Midbrain (tissue), 1 donor: ENCODE measurements at regions not wholly inside any gene's neighbourhood (a gene's known extent, or its start where the extent isn't known, plus 50 kb on each side); places are given as distances from the start of the nearest gene placed in this dataset.

Source experiments
- DNase-seq: peaks from one replicate; lab custom pipeline; 2025; lab: John Stamatoyannopoulos, UW

DNA sequence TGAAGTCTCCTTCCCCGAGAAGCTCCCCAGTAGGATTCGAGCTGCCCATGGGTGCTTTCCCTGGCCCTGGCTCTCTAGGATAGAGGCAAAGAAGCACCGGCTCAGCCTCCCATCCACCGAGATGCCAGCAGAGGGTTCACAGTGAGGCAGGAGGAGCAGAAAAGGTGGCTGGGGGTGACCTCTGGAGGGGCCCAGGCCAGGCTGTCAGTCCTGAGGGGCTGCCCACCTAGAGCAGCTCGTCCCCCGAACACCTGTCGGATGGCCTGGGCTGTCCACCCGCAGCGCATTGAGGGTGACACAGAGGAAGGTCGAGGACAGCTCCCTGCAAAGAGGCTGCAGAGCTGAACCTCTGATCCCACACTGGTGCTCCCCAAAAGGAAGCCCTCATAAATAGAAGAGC, 167.2 kb upstream of the PPP2R2D start:
- no peak for DNase-seq

DNA sequence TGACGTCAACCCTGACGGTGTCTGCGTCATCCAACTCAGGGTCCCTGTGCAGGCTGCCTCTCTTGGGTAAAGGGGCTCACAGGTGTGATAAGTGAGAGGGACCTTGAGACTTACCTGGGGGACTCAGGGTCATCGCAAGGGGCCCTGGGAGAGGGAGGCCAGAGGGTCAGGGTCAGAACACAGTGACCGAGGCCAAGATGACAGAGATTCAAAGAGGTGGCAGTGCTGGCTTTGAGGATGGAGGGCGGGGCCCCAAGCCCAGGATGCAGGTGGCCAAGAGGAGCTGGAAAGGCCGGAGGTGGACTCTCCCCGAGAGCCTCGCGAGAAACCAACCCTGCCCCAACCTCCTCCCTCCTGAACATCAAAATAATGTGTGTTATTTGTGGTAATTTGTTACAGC, 165.2 kb upstream of the PPP2R2D start:
- DNase-seq = no peak

GRCh38 chr10:131736321-131736980, 164.4 kb upstream of the PPP2R2D start:
- no peak for DNase-seq

GRCh38 chr10:131737543-131738395, 163.0 kb upstream of the PPP2R2D start:
- DNase-seq = no peak

GRCh38 chr10:131738396-131738735, 162.4 kb upstream of the PPP2R2D start:
- no peak for DNase-seq

DNA sequence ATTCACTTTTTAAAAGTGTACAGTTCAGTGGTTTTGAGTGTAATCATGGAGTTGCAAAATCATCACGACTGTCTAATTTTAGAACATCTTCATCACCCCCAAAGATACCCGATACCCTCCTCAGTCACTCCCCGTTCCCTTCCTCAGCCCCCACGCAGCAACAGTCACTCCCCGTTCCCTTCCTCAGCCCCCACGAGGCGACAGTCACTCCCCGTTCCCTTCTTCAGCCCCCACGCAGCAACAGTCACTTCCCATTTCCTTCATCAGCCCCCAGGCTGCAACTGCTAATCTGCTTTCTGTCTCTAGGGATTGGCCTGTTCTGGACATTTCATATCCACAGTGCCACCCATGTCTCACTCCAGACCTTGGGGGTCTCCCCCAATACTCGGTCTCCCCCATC, 161.6 kb upstream of the PPP2R2D start:
- DNase-seq = no peak

GRCh38 chr10:131742500-131742951, 158.3 kb upstream of the PPP2R2D start:
- no peak for DNase-seq

GRCh38 chr10:131743190-131744151, 157.3 kb upstream of the PPP2R2D start:
- no peak for DNase-seq

- DNase-seq = no peak
These were observed 156.5 kb upstream of the PPP2R2D start for GRCh38 chr10:131744346-131744745.

- no peak for DNase-seq
These were observed 155.2 kb upstream of the PPP2R2D start for GRCh38 chr10:131745591-131745990.

GRCh38 chr10:131746241-131746711, 154.5 kb upstream of the PPP2R2D start:
- DNase-seq = no peak

DNA sequence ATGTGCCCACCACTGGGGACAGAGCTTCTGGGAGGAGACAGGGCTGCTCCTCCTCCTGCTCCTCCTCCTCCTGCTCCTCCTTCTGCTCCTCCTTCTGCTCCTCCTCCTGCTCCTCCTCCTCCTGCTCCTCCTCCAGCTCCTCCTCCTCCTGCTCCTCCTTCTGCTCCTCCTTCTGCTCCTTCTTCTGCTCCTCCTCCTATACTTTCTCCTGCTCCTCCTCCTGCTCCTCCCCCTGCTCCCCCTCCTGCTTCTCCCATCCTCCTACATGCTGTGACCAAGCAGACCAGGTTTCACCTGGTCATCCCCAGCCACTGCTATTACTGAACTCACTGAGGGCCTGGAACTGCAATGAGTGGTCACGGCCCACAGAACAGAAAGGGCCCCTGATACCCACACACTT, 154.0 kb upstream of the PPP2R2D start:
- DNase-seq = no peak

DNA sequence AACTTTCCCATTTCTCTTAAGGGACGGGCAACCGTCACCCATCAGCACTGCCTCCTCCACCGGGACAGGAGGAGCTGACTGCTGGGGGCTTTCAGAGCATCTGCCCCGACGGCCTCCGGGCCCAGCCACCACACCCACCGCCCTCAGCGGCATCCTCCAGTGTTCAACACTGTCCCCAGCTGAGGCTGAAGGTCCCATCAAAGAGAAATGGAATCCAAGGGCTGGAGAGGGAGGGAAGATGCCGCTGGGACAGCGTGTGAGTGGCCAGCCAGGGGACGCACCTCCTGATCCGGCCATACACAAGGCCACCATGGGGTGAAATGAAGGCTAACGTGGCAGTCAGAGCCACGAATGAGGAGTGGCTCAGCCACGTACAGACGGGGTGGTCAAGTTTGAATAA, 153.6 kb upstream of the PPP2R2D start:
- no peak for DNase-seq

- no peak for DNase-seq
These were observed 153.0 kb upstream of the PPP2R2D start for GRCh38 chr10:131747791-131748190.

- DNase-seq = no peak
These were observed 152.6 kb upstream of the PPP2R2D start for GRCh38 chr10:131748191-131748590.

GRCh38 chr10:131748831-131749766, 151.7 kb upstream of the PPP2R2D start:
- DNase-seq = no peak

DNA sequence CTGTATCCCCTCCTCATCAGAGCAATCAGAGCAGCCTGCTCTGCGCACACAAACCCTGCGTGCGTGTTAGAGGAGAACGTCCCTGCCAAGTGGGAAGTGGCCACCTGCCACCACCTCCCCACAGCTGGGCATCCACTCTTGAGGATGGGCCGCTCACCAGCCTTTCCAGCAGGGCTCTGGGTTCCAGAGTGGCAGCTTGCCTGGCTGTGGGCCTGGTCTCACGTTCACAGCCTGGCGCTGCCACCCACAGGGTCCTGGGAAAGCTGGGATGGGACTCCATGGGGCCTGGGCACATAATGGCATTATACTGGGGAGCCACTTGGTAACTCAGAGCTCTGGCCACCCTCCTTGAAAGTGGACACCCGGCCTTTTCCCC, 151.1 kb upstream of the PPP2R2D start:
- no peak for DNase-seq

GRCh38 chr10:131750171-131750895, 150.5 kb upstream of the PPP2R2D start:
- no peak for DNase-seq

- no peak for DNase-seq
These were observed 149.6 kb upstream of the PPP2R2D start for GRCh38 chr10:131750973-131751826.
